ENCODE measurements at regions not wholly inside any gene's neighbourhood (a gene's known extent, or its start where the extent isn't known, plus 50 kb on each side); places are given as distances from the start of the nearest gene placed in this dataset.

- TF ChIP-seq CTCF (IDR thresholded peaks at IDR 0.05) (no peak), POLR2A (IDR thresholded peaks at IDR 0.05) (no peak)
Measured at GRCh38 chr11:104327861-104328511, 164.0 kb upstream of the PDGFD start.
